ENCODE measurements at regions not wholly inside any gene's neighbourhood (a gene's known extent, or its start where the extent isn't known, plus 50 kb on each side); places are given as distances from the start of the nearest gene placed in this dataset.
"Not testable (repeated sequence)": the region's sequence is repeated elsewhere in the genome, so short reads cannot be mapped to it uniquely, and the experiment has no call there.

DNA sequence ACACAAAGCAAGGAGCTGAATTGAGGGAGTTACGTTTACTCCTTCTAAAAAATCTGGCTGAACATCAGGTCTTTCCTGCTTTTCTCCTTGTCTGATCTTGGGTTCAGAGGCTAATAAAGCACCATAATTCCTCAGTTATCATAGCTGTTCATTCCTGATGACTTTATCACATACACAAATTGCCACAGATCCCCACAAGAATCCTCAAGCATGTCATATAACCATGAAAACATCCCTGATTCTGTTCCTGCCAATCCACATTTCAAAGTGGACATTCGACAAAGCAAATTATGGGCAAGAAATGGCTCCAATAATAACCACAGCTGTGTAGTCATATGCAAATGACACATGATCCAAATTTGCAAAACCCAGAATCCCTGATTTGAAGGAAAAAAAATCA lies 321.3 kb downstream of the MEX3B start:
- no peaks in the 10 kb centered on the region for H3K79me2 ChIP-seq (ENCODE audit: low read length)
- no peak overlapping the region for H3K9ac ChIP-seq (ENCODE audit: low read length)
- H2AFZ ChIP-seq (ENCODE audit: low read length) = no peak overlapping the region
- no peaks in the 10 kb centered on the region for H3K4me1 ChIP-seq (ENCODE audit: low read length)
- no peaks in the 10 kb centered on the region for H4K20me1 ChIP-seq (ENCODE audit: insufficient read depth, low read depth, low read length)
- no peaks in the 10 kb centered on the region; the same call in 1 of the 2 replicates for H3K9me3 ChIP-seq (ENCODE audit: low read length)
- H3K4me2 ChIP-seq (ENCODE audit: low read depth, low read length, poor library complexity, severe bottlenecking) = no peak overlapping the region
- DNase-seq = no peak
- no peak overlapping the region for H3K4me3 ChIP-seq (ENCODE audit: low read length)
- H3K9me2 ChIP-seq (replicated peaks; ENCODE audit: insufficient read depth, low read length) = no peaks in the 10 kb centered on the region
- H3K36me3 ChIP-seq (ENCODE audit: insufficient read depth, low read length) = no peaks in the 10 kb centered on the region
- no peaks in the 10 kb centered on the region for H3K27me3 ChIP-seq (ENCODE audit: low read length)
- H3K27ac ChIP-seq (ENCODE audit: low read length) = no peak overlapping the region

GRCh38 chr15:81723701-81724100 lies 322.1 kb downstream of the MEX3B start:
- Histone ChIP-seq H3K4me2 (ENCODE audit: low read depth, low read length, poor library complexity, severe bottlenecking) (no peak overlapping the region), H3K79me2 (ENCODE audit: low read length) (no peaks in the 10 kb centered on the region), H3K9me3 (ENCODE audit: low read length) (no peaks in the 10 kb centered on the region; the same call in 1 of the 2 replicates), H3K36me3 (ENCODE audit: insufficient read depth, low read length) (no peaks in the 10 kb centered on the region), H3K9me2 (replicated peaks; ENCODE audit: insufficient read depth, low read length) (no peaks in the 10 kb centered on the region), H3K4me3 (ENCODE audit: low read length) (no peak overlapping the region), H4K20me1 (ENCODE audit: insufficient read depth, low read depth, low read length) (no peaks in the 10 kb centered on the region), H2AFZ (ENCODE audit: low read length) (no peak overlapping the region), H3K9ac (ENCODE audit: low read length) (no peak overlapping the region), H3K27me3 (ENCODE audit: low read length) (no peaks in the 10 kb centered on the region), H3K4me1 (ENCODE audit: low read length) (no peaks in the 10 kb centered on the region), H3K27ac (ENCODE audit: low read length) (no peak overlapping the region)
- DNase-seq = no peak

DNA sequence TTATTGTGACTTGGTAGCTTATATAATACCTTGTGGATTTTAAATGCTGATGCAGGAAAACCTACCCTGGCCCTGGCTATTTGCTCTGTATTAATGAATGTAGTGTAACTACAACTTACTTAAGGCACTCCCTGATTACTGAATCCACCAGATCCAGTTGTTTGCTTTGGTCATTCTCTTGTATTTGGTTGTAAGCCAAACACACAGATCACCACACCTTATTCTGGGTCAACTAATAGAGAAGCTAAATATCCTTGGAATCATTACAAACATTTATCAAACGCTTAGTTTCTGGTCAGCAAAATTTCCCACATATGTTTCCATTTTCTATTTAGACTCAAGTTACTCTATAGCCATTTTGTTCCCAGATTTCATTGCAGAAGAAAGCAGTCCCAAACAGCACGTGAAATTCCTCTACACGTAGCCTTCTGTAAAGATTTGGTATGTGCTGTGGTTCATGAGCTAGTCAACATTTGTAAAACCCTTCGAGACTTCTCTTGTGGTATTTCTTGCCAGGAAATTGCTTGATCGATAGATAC lies 322.6 kb downstream of the MEX3B start:
- H2AFZ ChIP-seq (ENCODE audit: low read length) = no peak overlapping the region
- H3K4me3 ChIP-seq (ENCODE audit: low read length) = no peak overlapping the region
- no peak overlapping the region for H3K4me2 ChIP-seq (ENCODE audit: low read depth, low read length, poor library complexity, severe bottlenecking)
- no peaks in the 10 kb centered on the region for H3K27me3 ChIP-seq (ENCODE audit: low read length)
- no peaks in the 10 kb centered on the region; the same call in 1 of the 2 replicates for H3K9me3 ChIP-seq (ENCODE audit: low read length)
- no peak overlapping the region for H3K27ac ChIP-seq (ENCODE audit: low read length)
- no peak overlapping the region for H3K9ac ChIP-seq (ENCODE audit: low read length)
- H3K36me3 ChIP-seq (ENCODE audit: insufficient read depth, low read length) = no peaks in the 10 kb centered on the region
- no peaks in the 10 kb centered on the region for H3K4me1 ChIP-seq (ENCODE audit: low read length)
- H3K79me2 ChIP-seq (ENCODE audit: low read length) = no peaks in the 10 kb centered on the region
- H4K20me1 ChIP-seq (ENCODE audit: insufficient read depth, low read depth, low read length) = no peaks in the 10 kb centered on the region
- no peaks in the 10 kb centered on the region for H3K9me2 ChIP-seq (replicated peaks; ENCODE audit: insufficient read depth, low read length)
- DNase-seq = no peak

- not testable (repeated sequence) for H3K36me3 ChIP-seq (ENCODE audit: insufficient read depth, low read length); H3K79me2 ChIP-seq (ENCODE audit: low read length); H4K20me1 ChIP-seq (ENCODE audit: insufficient read depth, low read depth, low read length); H3K4me2 ChIP-seq (ENCODE audit: low read depth, low read length, poor library complexity, severe bottlenecking); H3K27me3 ChIP-seq (ENCODE audit: low read length); H3K4me1 ChIP-seq (ENCODE audit: low read length); H2AFZ ChIP-seq (ENCODE audit: low read length); DNase-seq; H3K9me3 ChIP-seq (ENCODE audit: low read length); H3K4me3 ChIP-seq (ENCODE audit: low read length); H3K9me2 ChIP-seq (replicated peaks; ENCODE audit: insufficient read depth, low read length); H3K9ac ChIP-seq (ENCODE audit: low read length); H3K27ac ChIP-seq (ENCODE audit: low read length)
Observed at GRCh38 chr15:81716468-81716867, 329.4 kb downstream of the MEX3B start.

DNA sequence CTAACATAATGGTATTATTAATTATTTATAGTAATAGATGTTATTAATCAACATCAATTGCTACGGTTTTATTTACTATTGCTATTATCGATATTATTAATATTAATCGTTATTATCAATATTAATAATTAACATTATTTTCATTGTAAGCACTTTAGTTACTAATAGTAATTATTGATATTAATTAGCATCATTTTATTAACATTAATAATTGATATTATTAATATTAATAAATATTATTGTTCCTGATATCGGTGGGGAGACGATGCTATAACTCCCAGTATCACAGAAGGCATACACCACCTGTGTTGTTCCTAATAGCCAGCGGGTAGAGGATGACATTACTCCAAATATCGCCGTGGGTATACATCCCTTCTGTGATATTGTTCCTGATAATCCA lies 335.5 kb downstream of the MEX3B start:
- Histone ChIP-seq H3K36me3 (ENCODE audit: insufficient read depth, low read length) (no peaks in the 10 kb centered on the region), H3K9me2 (replicated peaks; ENCODE audit: insufficient read depth, low read length) (no peaks in the 10 kb centered on the region), H2AFZ (ENCODE audit: low read length) (no peak overlapping the region), H3K4me1 (ENCODE audit: low read length) (no peaks in the 10 kb centered on the region), H3K9me3 (ENCODE audit: low read length) (no peaks in the 10 kb centered on the region), H3K9ac (ENCODE audit: low read length) (no peak overlapping the region), H3K4me3 (ENCODE audit: low read length) (no peak overlapping the region), H4K20me1 (ENCODE audit: insufficient read depth, low read depth, low read length) (no peaks in the 10 kb centered on the region), H3K4me2 (ENCODE audit: low read depth, low read length, poor library complexity, severe bottlenecking) (no peak overlapping the region), H3K27me3 (ENCODE audit: low read length) (no peaks in the 10 kb centered on the region), H3K27ac (ENCODE audit: low read length) (no peak overlapping the region), H3K79me2 (ENCODE audit: low read length) (no peaks in the 10 kb centered on the region)
- DNase-seq = no peak

DNA sequence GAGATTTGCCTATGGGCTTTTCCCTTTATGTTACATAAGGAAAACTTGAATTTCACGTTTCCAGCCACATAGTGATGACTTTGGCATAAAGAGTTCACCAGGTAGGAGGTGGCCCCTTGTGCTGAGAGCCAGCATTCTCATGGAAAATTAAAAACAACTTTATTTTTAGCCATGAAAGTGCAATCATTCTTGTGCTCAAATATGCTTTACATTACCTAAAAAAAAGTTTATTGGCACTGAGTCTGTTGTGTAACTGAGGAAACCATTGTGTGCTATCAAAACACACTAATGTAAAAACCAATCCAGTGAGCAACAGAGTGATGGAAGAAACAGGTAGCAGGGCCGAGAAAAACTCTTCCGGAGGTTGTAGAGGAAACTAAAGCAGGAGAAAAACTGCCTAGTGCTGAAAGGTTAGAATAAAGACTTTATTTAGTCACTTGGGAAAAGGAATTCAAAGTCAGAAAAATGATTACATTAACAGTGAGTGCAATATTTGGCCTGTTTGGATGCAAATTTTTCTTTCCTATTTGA lies 332.9 kb upstream of the TMC3 start:
- H3K4me2 ChIP-seq (ENCODE audit: low read depth, low read length, poor library complexity, severe bottlenecking); H3K9ac ChIP-seq (ENCODE audit: low read length); DNase-seq; H3K79me2 ChIP-seq (ENCODE audit: low read length); H3K4me1 ChIP-seq (ENCODE audit: low read length); H2AFZ ChIP-seq (ENCODE audit: low read length); H3K27me3 ChIP-seq (ENCODE audit: low read length); H3K36me3 ChIP-seq (ENCODE audit: insufficient read depth, low read length); H3K9me2 ChIP-seq (replicated peaks; ENCODE audit: insufficient read depth, low read length); H4K20me1 ChIP-seq (ENCODE audit: insufficient read depth, low read depth, low read length); H3K4me3 ChIP-seq (ENCODE audit: low read length); H3K9me3 ChIP-seq (ENCODE audit: low read length); H3K27ac ChIP-seq (ENCODE audit: low read length): not testable (repeated sequence)

DNA sequence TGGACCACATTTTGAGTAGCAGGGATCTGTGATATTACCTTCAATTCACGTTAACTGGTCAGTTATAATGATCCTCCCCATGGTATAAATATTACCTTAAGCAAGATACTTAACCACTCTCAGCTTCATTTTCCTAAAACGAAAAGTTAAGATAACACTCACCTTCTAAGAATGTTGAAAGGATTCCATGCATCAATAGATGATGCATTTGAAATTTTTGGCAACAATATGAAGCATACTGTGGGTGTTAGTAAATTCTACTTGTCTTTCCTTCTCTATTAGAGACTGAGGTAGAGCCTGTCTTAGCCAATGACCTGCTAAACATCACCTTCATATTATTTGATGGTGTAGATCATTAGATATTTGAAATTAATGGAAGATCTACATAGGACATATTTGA lies 331.7 kb upstream of the TMC3 start:
- H4K20me1 ChIP-seq (ENCODE audit: insufficient read depth, low read depth, low read length); DNase-seq; H2AFZ ChIP-seq (ENCODE audit: low read length); H3K36me3 ChIP-seq (ENCODE audit: insufficient read depth, low read length); H3K9ac ChIP-seq (ENCODE audit: low read length); H3K9me3 ChIP-seq (ENCODE audit: low read length); H3K4me1 ChIP-seq (ENCODE audit: low read length); H3K4me3 ChIP-seq (ENCODE audit: low read length); H3K79me2 ChIP-seq (ENCODE audit: low read length); H3K27me3 ChIP-seq (ENCODE audit: low read length); H3K4me2 ChIP-seq (ENCODE audit: low read depth, low read length, poor library complexity, severe bottlenecking); H3K9me2 ChIP-seq (replicated peaks; ENCODE audit: insufficient read depth, low read length); H3K27ac ChIP-seq (ENCODE audit: low read length): not testable (repeated sequence)

DNA sequence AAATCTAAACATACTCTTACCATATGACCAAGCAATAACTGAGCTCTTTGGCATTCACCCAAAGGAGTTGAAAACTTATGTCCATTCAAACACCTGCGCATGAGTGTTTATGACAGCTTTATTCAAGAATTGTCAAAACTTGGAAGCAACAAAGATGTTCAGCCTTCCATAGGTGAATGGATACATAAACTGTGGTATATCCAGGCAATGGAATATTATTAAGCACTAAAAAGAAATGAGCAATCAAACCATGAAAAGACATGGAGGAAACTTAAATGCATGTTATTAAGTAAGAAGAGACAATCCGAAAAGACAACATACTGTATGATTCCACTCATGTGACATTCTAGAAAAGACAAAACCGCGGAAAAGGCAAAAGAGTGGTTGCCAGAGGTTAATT lies 312.0 kb upstream of the TMC3 start:
- H3K9ac ChIP-seq (ENCODE audit: low read length) = no peak overlapping the region
- H3K36me3 ChIP-seq (ENCODE audit: insufficient read depth, low read length) = no peaks in the 10 kb centered on the region

More for the DNA sequence above, 312.0 kb upstream of the TMC3 start:
- no peaks in the 10 kb centered on the region for H3K4me1 ChIP-seq (ENCODE audit: low read length)
- peaks cover 2% of the 10 kb centered on the region; the same call in 1 of the 2 replicates for H3K9me3 ChIP-seq (ENCODE audit: low read length)
- H4K20me1 ChIP-seq (ENCODE audit: insufficient read depth, low read depth, low read length) = no peaks in the 10 kb centered on the region
- H3K27ac ChIP-seq (ENCODE audit: low read length) = no peak overlapping the region
- no peak overlapping the region for H2AFZ ChIP-seq (ENCODE audit: low read length)
- no peak for DNase-seq
- H3K27me3 ChIP-seq (ENCODE audit: low read length) = no peaks in the 10 kb centered on the region
- 0 out of 2 replicates have a peak, but pooled peaks cover 3% of the 10 kb centered on the region for H3K9me2 ChIP-seq (replicated peaks; ENCODE audit: insufficient read depth, low read length)
- H3K79me2 ChIP-seq (ENCODE audit: low read length) = no peaks in the 10 kb centered on the region
- H3K4me2 ChIP-seq (ENCODE audit: low read depth, low read length, poor library complexity, severe bottlenecking) = no peak overlapping the region
- H3K4me3 ChIP-seq (ENCODE audit: low read length) = no peak overlapping the region
